Nephron (organoid): ENCODE measurements at regions not wholly inside any gene's neighbourhood (a gene's known extent, or its start where the extent isn't known, plus 50 kb on each side); places are given as distances from the start of the nearest gene placed in this dataset.

Experiments used
- H3K27ac Mint-ChIP-seq, 3 experiments: 2 replicates each; pipeline ENCODE4 v1.8.0; 2020; ENCODE audit warnings: mixed read lengths in 3 of 3, mild to moderate bottlenecking in 2 of 3, moderate library complexity in 1 of 3
- H3K27me3 Mint-ChIP-seq: 2 replicates; pipeline ENCODE4 v1.8.0; 2021; ENCODE audit warnings: low read depth, mild to moderate bottlenecking, moderate library complexity, mixed read lengths
- H3K36me3 Mint-ChIP-seq: 2 replicates; pipeline ENCODE4 v1.8.0; 2020; ENCODE audit warnings: low read depth, mixed read lengths
- H3K4me1 Mint-ChIP-seq: 2 replicates; pipeline ENCODE4 v1.8.0; 2020; ENCODE audit warnings: mixed read lengths
- H3K4me3 Mint-ChIP-seq, 3 experiments: 2 replicates each; pipeline ENCODE4 v1.8.0; 2020; ENCODE audit warnings: mild to moderate bottlenecking in 3 of 3, mixed read lengths in 3 of 3, moderate library complexity in 2 of 3
- H3K9me3 Mint-ChIP-seq: 2 replicates; pipeline ENCODE4 v1.8.0; 2020; ENCODE audit warnings: mixed read lengths
- TF ChIP-seq, protein P1 (sequence below), 3 experiments: fragments of 200-600 bp; sonication (generic); IDR thresholded peaks; one replicate each; pipeline ENCODE4 v1.5.0; 2021; ENCODE audit warnings: antibody characterized with exemption in 3 of 3; ENCODE audit not compliant: unreplicated experiment in 3 of 3

- TF ChIP-seq, protein P1, sequence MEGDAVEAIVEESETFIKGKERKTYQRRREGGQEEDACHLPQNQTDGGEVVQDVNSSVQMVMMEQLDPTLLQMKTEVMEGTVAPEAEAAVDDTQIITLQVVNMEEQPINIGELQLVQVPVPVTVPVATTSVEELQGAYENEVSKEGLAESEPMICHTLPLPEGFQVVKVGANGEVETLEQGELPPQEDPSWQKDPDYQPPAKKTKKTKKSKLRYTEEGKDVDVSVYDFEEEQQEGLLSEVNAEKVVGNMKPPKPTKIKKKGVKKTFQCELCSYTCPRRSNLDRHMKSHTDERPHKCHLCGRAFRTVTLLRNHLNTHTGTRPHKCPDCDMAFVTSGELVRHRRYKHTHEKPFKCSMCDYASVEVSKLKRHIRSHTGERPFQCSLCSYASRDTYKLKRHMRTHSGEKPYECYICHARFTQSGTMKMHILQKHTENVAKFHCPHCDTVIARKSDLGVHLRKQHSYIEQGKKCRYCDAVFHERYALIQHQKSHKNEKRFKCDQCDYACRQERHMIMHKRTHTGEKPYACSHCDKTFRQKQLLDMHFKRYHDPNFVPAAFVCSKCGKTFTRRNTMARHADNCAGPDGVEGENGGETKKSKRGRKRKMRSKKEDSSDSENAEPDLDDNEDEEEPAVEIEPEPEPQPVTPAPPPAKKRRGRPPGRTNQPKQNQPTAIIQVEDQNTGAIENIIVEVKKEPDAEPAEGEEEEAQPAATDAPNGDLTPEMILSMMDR (IDR thresholded peaks at IDR 0.05; ENCODE audit: unreplicated experiment in 3 of 3): no peak
- H3K4me3 Mint-ChIP-seq: no peak overlapping the region
- no peaks in the 10 kb centered on the region for H3K36me3 Mint-ChIP-seq
- H3K9me3 Mint-ChIP-seq: no peaks in the 10 kb centered on the region
- H3K27me3 Mint-ChIP-seq: peaks cover 40% of the 10 kb centered on the region
- no peaks in the 10 kb centered on the region for H3K4me1 Mint-ChIP-seq
- H3K27ac Mint-ChIP-seq: no peak overlapping the region
Observed at GRCh38 chr16:89038811-89039735, 54.6 kb upstream of the ACSF3 start.

DNA sequence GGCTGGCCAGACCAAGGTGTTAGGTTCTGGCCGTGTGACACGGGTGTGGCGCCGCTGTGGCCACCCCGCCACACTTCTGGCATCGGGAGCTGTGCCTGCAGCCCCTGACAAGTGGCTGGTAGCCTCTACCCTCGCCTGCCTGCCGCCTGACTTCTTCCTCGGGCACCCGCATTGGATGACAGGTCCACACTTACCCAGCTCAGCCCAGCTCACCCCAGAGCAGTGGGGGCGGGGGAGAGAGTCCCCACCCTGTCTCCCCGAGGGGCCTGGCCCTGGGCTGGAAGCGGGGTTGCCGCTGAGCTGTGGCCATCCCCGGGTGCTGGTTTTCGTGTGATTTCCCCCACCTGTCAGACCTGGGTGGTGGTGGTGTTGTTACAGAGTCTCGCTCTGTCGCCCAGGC lies 53.9 kb upstream of the ACSF3 start:
- Mint-ChIP-seq H3K4me1 (no peaks in the 10 kb centered on the region), H3K27me3 (peaks cover 43% of the 10 kb centered on the region), H3K27ac (no peak overlapping the region), H3K4me3 (no peak overlapping the region), H3K36me3 (no peaks in the 10 kb centered on the region), H3K9me3 (no peaks in the 10 kb centered on the region)
- TF ChIP-seq, protein P1 (IDR thresholded peaks at IDR 0.05; ENCODE audit: unreplicated experiment in 3 of 3): no peak

DNA sequence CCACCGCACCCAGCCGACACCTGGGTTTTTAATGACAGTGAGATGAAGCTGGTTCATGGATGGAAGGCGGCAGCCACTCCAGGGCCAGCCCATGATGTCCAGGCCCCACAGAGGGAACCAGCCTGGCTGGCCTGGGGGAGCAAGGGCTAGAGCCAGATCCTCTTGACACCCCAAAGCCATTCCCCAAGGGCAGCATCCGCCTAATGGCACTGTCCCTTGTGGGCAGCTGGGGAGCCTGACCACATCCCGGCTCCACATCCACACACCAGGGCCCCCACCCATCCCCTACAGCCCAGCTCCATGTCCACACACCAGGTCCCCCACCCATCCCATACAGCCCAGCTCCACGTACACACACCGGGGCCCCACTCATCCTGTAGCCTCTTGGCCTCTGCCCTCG lies 53.3 kb upstream of the ACSF3 start:
- no peaks in the 10 kb centered on the region for H3K9me3 Mint-ChIP-seq
- peaks cover 40% of the 10 kb centered on the region for H3K27me3 Mint-ChIP-seq
- H3K36me3 Mint-ChIP-seq: no peaks in the 10 kb centered on the region
- TF ChIP-seq, protein P1 (IDR thresholded peaks at IDR 0.05; ENCODE audit: unreplicated experiment in 3 of 3): no peak
- no peaks in the 10 kb centered on the region for H3K4me1 Mint-ChIP-seq
- H3K27ac Mint-ChIP-seq: no peak overlapping the region
- no peak overlapping the region for H3K4me3 Mint-ChIP-seq

DNA sequence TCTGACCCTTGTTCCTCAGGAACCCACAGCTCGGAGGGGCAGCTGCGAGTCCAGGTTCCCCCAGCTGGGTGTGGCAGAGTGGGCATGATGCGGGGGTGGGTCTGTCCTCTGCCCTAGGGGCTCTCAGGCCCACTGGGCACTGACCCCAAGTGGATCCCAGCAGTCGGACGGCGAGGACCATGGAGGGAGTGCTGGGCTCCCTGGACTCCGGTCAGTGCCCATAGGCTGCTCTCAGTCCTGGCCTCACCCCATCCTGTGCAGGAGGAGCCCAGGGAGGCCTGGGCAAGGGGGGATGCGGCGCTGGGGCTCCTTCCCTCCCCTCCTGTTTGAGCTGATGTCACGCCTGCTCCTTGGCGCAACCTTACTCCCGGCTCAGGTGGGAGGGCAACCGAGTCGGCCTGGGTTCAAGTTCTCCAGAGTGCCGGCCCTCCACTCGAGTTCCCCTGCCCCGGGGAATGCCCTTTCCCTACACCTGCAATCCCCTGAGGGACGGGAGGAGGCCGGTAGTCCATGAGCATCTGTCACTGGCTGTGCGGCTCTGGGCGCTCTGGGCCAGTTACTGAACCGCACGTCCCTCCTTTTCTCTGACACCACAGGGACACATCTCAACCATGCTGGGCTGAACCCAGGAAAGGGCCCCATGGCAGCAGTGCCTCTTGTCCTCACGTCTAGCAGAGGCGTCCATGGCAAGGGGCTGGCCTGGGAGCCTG lies 52.6 kb upstream of the ACSF3 start:
- Mint-ChIP-seq H3K36me3 (no peaks in the 10 kb centered on the region), H3K4me3 (no peak overlapping the region), H3K4me1 (no peaks in the 10 kb centered on the region), H3K9me3 (no peaks in the 10 kb centered on the region), H3K27ac (no peak overlapping the region), H3K27me3 (peaks cover 42% of the 10 kb centered on the region)
- TF ChIP-seq, protein P1 (IDR thresholded peaks at IDR 0.05; ENCODE audit: unreplicated experiment in 3 of 3): no peak

- H3K36me3 Mint-ChIP-seq: no peaks in the 10 kb centered on the region
- TF ChIP-seq, protein P1 (IDR thresholded peaks at IDR 0.05; ENCODE audit: unreplicated experiment in 3 of 3): no peak
- H3K9me3 Mint-ChIP-seq: no peaks in the 10 kb centered on the region
- H3K4me3 Mint-ChIP-seq: no peak overlapping the region
- H3K4me1 Mint-ChIP-seq: no peaks in the 10 kb centered on the region
- no peak overlapping the region for H3K27ac Mint-ChIP-seq
- peaks cover 42% of the 10 kb centered on the region for H3K27me3 Mint-ChIP-seq
Observed at GRCh38 chr16:89041571-89042481, 51.8 kb upstream of the ACSF3 start.
